GM21360 (cell line): ENCODE measurements at regions not wholly inside any gene's neighbourhood (a gene's known extent, or its start where the extent isn't known, plus 50 kb on each side); places are given as distances from the start of the nearest gene placed in this dataset.

Experiments used
- ATAC-seq: cut with Tn5 transposase; IDR thresholded peaks from one replicate; pipeline ENCODE4 v1.9.1; 2021; ENCODE audit warnings: mild to moderate bottlenecking, moderate library complexity; ENCODE audit not compliant: unreplicated experiment

DNA sequence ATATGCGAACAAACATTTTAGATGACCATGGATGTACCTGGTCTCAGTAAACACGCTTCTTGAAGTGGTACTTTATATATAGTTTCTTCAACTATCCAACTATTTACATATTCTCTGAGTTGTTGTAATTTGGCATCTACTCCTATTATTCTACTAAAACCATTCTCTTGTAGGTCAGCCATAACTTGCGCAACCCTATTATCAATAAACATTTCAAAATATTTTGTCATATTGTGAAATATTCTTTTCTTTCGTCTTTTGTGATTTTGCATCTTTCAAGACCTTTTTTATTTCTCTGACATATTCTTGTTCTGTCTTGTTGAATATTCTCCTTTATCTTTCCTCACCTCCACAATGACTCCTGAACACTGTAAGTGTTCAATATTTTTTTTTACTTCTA lies 753.3 kb downstream of the NXPH1 start:
- no peak for ATAC-seq

GRCh38 chr7:9189703-9190102 lies 756.3 kb downstream of the NXPH1 start:
- no peak for ATAC-seq

DNA sequence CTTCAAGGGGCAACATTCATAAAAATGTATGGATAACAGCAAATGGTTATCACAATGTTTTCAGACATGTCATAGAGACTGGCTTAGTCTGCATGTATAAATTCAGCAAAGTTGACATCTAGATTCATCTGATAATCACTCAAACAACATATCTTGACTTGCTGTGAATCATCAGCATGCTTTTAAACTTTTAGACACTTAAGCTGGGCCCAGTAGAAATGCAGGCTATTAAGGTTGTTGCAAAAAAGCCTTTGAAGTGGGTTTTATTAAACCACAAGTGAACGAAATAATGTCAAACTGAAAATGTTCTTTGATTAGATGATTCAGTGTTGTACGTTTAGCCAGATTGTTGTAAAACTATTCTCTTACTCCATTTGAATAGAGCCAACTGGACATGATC lies 759.6 kb downstream of the NXPH1 start:
- ATAC-seq, result no peak

GRCh38 chr7:9200626-9201025 lies 767.2 kb downstream of the NXPH1 start:
- no peak for ATAC-seq

DNA sequence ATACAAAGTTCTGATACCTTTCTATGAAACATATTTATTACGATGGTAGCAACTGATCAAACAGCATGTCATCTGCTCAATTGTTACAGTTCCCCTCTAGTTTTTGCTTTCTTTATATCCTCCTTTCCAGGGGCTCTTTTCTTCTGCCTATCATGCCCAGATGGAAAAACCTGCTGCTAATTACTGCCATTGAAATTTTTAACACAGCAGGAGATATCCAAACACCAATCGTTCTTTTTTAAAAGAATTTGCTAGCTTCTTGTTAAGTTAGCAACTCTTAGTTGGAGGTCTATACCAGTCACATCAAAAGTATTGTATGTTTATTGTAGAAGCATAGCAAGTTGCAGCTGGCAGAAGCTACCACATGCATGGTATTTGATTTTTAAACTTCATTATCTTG lies 768.5 kb downstream of the NXPH1 start:
- no peak for ATAC-seq

DNA sequence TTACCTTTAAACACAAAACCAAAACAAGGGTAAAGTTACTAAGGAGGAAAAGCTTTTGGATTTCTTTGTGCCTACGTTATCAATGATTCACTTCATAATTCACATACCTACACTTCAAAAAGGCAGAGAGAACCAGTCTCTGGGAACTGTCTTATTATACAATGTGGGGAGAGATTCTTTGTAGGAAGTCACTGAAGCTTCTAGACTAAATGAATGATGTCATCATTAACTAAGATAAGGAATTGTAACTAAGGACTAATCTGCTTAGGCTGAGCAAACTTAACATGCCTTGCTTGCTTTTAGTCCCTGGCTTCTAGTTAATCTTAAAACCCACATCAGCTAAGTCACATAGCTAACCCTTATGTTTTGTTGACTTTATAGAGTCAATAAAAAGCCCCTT lies 771.2 kb downstream of the NXPH1 start:
- ATAC-seq, result no peak

DNA sequence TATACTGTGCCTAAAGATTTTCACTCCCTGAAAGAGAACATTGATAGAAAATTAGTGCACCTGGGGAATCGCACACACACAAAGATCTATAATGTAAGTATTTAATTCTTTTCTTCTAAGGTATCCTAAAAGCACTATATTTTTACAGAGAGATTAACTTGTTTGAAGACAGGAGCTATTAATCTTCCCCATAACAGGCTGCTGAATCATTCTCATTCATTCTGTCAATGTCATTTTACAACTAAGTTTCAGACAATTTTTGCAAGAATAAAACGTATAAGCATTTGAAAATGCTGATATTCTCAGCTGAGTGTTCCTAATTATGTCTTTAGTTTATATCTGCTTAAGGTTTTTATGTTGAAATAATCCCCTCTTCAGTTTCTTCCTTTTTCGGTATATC lies 776.7 kb downstream of the NXPH1 start:
- ATAC-seq, result no peak

GRCh38 chr7:9217204-9217603 lies 783.8 kb downstream of the NXPH1 start:
- no peak for ATAC-seq

DNA sequence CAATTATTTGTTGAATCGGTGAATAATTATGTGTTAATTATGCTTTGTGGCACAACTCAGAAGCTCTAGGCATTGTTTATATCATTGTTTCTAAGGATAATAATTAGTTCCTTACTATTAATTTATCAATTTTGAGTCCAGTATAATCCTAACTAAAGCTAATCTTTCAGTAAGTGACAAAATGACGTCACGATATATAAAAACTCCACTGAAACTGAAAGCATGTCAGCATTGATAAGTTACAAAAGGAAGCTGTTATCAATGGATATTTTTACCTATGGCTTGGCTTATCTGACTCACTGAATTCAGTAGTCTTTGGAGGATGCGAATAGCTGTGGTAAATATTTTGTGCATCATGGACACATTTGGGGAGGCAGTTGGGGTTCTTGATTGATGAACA lies 793.1 kb downstream of the NXPH1 start:
- no peak for ATAC-seq

DNA sequence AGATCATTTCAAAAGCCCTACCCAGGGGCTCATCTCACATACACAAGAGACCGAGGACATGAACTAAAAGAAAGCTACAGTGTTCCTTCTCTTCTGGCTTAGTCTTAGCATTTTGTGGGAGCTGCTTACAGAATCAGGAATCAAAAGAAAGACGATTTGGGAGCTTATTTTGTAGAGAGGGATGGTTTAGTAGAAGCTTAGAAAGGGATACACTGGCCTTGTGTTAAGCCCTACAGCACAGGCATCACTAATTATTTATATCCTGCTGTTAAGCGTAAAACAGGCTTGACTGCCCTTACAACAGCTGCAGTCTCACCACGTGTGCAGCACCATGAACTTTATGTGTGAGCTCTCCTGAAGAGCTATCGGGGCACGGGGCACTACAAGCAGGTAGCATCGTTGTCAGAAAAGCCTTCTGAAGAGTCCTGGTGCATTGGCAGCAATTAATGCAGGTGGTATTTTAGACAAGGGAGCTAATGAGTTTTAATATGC lies 798.3 kb downstream of the NXPH1 start:
- no peak for ATAC-seq

DNA sequence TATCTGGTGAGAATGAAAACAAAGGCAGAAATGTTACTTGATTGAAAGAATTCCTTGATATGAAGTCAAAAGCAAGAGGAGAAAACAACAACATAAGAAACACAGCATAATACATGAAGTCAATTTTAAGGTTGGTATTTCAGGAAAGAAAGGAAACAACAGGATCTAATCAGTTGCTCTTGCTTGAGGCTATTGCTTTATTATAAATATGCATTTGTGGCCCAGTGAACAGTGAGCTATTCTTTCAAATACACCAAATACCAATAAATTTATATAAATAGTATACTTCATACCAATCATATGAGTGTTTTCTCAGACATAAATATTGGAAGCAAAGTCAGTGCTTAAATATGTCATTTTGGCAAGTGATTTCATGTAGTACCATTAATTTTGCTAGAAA lies 806.6 kb downstream of the NXPH1 start:
- no peak for ATAC-seq

DNA sequence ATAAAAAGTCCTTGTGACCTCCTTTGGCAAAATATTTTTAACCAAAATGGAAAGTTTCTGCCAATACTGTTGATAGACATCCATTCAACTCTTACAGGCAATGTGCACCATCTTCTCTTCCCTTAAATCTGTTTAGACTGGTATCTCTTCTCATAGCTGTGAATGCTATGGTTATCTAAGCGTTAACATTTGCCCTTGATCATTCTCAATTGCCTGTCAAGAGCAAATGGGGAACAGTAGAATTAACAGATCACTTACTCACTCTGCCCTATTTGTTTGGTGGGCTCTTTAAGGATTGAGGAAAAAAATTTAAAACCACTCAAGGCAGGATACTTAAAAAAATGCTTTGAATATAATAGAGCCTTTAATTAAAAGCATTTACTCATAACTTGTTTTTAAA lies 808.4 kb downstream of the NXPH1 start:
- no peak for ATAC-seq

DNA sequence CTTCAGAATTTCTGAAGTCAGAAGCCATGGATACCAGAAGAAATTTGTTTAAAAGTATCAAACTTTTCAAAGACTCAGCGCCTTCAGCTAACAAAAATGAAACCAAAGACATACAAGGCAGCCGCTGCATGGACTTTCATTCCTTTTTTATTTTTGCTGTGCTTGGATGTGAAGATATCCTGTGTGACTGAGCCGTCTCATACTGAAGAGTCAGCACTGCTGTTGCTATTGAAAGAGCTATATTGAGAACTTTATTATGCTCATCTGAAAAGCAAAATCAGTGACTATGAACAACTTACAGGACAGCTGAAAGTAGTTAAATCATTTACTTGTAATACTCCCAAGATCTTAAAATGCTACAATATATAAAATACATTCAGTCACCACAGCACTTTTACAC lies 809.2 kb downstream of the NXPH1 start:
- ATAC-seq, result no peak

DNA sequence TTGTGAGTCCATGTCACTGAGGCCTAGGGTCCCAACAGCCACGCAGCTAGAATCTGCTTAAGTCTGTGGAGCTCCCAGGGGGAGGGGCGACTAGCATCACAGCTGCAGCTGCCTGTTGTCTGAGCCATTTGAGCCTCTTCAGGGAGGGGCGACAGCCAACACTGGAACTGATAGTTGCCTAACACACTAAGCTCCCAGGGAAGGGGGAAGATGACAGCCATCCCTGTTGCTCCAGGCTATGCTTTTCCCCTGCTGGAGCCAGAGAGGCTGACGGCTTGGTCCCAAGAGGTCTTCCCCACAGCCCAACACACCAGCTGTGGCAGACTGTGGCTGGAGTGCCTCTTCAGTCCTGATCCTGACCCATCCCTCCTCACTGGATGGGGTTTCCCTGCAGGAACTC lies 817.5 kb downstream of the NXPH1 start:
- ATAC-seq, result no peak

GRCh38 chr7:9264395-9264794 lies 831.0 kb downstream of the NXPH1 start:
- ATAC-seq, result no peak

- ATAC-seq, result no peak
These were observed 846.7 kb downstream of the NXPH1 start for GRCh38 chr7:9280088-9280487.

DNA sequence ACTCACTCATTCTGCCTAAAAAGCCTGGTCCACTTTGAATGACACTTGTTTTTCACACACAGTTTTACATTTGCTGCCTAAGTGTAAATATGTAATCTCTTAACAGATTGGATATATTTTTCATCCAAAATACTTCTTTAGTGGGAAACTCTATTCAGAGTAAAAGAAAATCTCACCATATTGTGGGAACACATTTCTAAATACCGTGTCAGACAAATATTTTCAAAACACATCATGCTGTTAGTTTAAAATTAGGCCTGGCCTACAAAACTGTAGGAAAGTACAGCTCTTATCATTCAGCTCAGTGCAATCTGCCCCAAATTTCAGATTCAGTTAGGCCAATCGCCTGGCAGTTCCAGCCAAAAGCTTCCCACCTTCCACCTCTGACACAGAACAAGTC lies 849.8 kb downstream of the NXPH1 start:
- no peak for ATAC-seq

GRCh38 chr7:9302436-9302835 lies 869.0 kb downstream of the NXPH1 start:
- no peak for ATAC-seq

GRCh38 chr7:9307131-9307530 lies 873.7 kb downstream of the NXPH1 start:
- ATAC-seq, result no peak

- no peak for ATAC-seq
These were observed 891.1 kb downstream of the NXPH1 start for GRCh38 chr7:9324513-9324912.

DNA sequence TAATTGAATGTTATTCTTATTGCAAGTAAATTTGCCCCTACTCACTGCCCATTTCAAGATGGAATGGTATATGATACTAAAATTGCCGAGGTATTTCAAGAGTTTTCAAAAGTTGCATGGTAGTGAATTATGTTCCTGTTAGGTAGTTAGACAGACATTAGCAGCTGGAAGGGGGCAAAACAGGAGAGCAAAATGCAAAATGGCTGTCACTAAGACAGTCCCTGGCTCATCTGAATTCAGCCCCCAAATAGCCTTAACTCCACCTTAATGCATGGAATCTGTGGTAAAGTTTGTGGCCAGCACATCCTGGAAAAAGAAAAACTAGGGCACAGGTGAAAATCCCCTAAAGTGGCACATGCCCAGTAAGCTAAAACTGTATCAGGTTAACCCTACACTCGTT lies 894.9 kb downstream of the NXPH1 start:
- no peak for ATAC-seq

DNA sequence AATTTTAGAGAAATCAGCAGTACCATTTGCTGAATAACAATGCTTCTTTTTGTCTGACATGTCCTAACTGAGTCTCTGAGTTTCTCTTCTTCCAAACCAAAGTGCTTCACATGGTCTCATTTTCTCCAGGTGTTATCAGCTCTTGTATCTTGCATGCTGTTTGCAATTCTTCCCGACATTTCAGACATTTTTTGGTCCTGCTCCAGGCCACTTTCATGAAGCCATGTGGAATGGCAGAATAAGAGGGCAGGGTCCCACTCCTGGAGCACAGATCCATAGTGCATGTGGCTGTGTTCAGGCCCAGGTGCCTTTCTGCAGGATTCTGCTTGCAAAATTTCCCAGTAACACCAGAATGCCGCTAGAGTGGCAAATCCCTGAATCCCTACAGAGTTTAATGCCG lies 916.2 kb downstream of the NXPH1 start:
- no peak for ATAC-seq

- ATAC-seq, result no peak
These were observed 957.8 kb downstream of the NXPH1 start for GRCh38 chr7:9391221-9391620.

GRCh38 chr7:9391984-9392383 lies 958.6 kb downstream of the NXPH1 start:
- no peak for ATAC-seq
